GM12878 (cell line): ENCODE measurements at regions not wholly inside any gene's neighbourhood (a gene's known extent, or its start where the extent isn't known, plus 50 kb on each side); places are given as distances from the start of the nearest gene placed in this dataset.

Experiments
- ATAC-seq: fragments of 200-7000 bp; cut with Tn5 transposase; 3 replicates; pipeline ENCODE4 v1.9.1; 2020; ENCODE audit warnings: mild to moderate bottlenecking, moderate library complexity
- BruUV-seq: library from RNA; stranded (reverse); fragments of 400-500 nt; replicated peaks from 2 replicates; lab custom pipeline; 2021; lab: Mats Ljungman, UMichigan
- CTCF ChIA-PET: fragments of 300-600 bp; sonication (Branson Sonifier 250); formaldehyde crosslinking; extraction: SDS; loops from one replicate; lab custom pipeline; 2021; ENCODE audit warnings: inconsistent platforms; lab: Yijun Ruan, JAX
- POLR2A ChIA-PET: fragments of 350-600 bp; formaldehyde crosslinking; extraction: SDS; loops from one replicate; lab custom pipeline; 2021; ENCODE audit warnings: inconsistent platforms; lab: Charles Lee
- RAD21 ChIA-PET: fragments of 300-600 bp; sonication (Branson Sonifier 250); formaldehyde crosslinking; loops from one replicate; lab custom pipeline; 2023; ENCODE audit warnings: antibody characterized with exemption; ENCODE audit not compliant: unreplicated experiment; lab: Charles Lee
- SMC1A ChIA-PET: fragments of 300-600 bp; sonication (Branson Sonifier 250); formaldehyde crosslinking; loops from one replicate; lab custom pipeline; 2023; ENCODE audit not compliant: unreplicated experiment, uncharacterized antibody; lab: Charles Lee
- DNase-seq: peaks from one replicate; pipeline ENCODE4 v3.0.0-alpha.2; 2011; ENCODE audit warnings: low read depth, low spot score
- FAIRE-seq: peaks from 3 replicates; lab custom pipeline; 2011; peaks lifted over from hg19 to GRCh38; lab: Jason Lieb, UNC
- H2AFZ ChIP-seq: 2 replicates; pipeline ENCODE4 v1.6.0; 2011; ENCODE audit warnings: low read depth, low read length, control low read depth; ENCODE audit not compliant: control insufficient read depth
- H3K27ac ChIP-seq: 2 replicates; pipeline ENCODE4 v1.5.1; 2011; ENCODE audit warnings: control low read depth; ENCODE audit not compliant: control insufficient read depth, insufficient read depth
- H3K27me3 ChIP-seq, 2 experiments: replicated peaks in 1 of 2; 2 replicates each; pipeline versions ENCODE4 v1.6.0 to v1.6.1; 2011; ENCODE audit warnings: low read length in 1 of 2; ENCODE audit not compliant: control insufficient read depth in 2 of 2, insufficient read depth in 2 of 2
- H3K36me3 ChIP-seq, 2 experiments: 2 replicates each; pipeline ENCODE4 v1.5.1; 2011; ENCODE audit warnings: low read length in 1 of 2; ENCODE audit not compliant: control insufficient read depth in 2 of 2, insufficient read depth in 2 of 2
- H3K4me1 ChIP-seq: 2 replicates; pipeline ENCODE4 v1.6.1; 2011; ENCODE audit warnings: mild to moderate bottlenecking, low read length, moderate library complexity, mixed read lengths; ENCODE audit not compliant: control insufficient read depth, insufficient read depth
- H3K4me2 ChIP-seq: 2 replicates; pipeline ENCODE4 v1.6.0; 2011; ENCODE audit warnings: control low read depth; ENCODE audit not compliant: control insufficient read depth, insufficient read depth
- H3K4me3 ChIP-seq: fragments of 200-600 bp; sonication (generic); 2 replicates; pipeline ENCODE4 v1.5.1; 2016
- H3K79me2 ChIP-seq: 2 replicates; pipeline ENCODE4 v1.6.0; 2011; ENCODE audit warnings: low read length; ENCODE audit not compliant: control insufficient read depth, insufficient read depth
- H3K9ac ChIP-seq: 2 replicates; pipeline ENCODE4 v1.8.0; 2011; ENCODE audit warnings: low read length, control low read depth, mixed read lengths; ENCODE audit not compliant: control insufficient read depth, insufficient read depth
- H3K9me3 ChIP-seq: replicated peaks from 3 replicates; pipeline ENCODE4 v1.5.1; 2011; ENCODE audit warnings: mild to moderate bottlenecking, low read length; ENCODE audit not compliant: control insufficient read depth, insufficient read depth
- H4K20me1 ChIP-seq: 2 replicates; pipeline ENCODE4 v1.6.0; 2011; ENCODE audit not compliant: control insufficient read depth, insufficient read depth
- CEBPZ ChIP-seq: fragments of 150-350 bp; IDR thresholded peaks from 2 replicates; pipeline ENCODE4 v1.6.1; 2016; ENCODE audit warnings: low read depth, low read length
- CHD2 ChIP-seq: IDR thresholded peaks from 2 replicates; pipeline ENCODE4 v1.6.1; 2011; ENCODE audit warnings: low read depth, low read length, improper control_type of control experiment, borderline replicate concordance
- GABPA ChIP-seq: IDR thresholded peaks from 2 replicates; pipeline ENCODE4 v1.6.1; 2014; ENCODE audit warnings: antibody characterized with exemption, low read depth, mild to moderate bottlenecking, inconsistent platforms
- HSF1 ChIP-seq: fragments of 150-350 bp; IDR thresholded peaks from 2 replicates; pipeline ENCODE4 v1.6.1; 2014; ENCODE audit warnings: mild to moderate bottlenecking, low read depth, low read length
- IKZF1 ChIP-seq: fragments of 450-650 bp; conservative IDR thresholded peaks from 2 replicates; pipeline ENCODE4 v1.6.1; 2017; ENCODE audit warnings: antibody characterized with exemption, mild to moderate bottlenecking
- IRF3 ChIP-seq: fragments of 450-650 bp; IDR thresholded peaks from 2 replicates; pipeline ENCODE4 v1.6.1; 2014; ENCODE audit warnings: mild to moderate bottlenecking
- JUNB ChIP-seq: IDR thresholded peaks from 2 replicates; pipeline ENCODE4 v1.6.1; 2016; ENCODE audit warnings: antibody characterized with exemption, mild to moderate bottlenecking
- KLF5 ChIP-seq: fragments of 450-650 bp; IDR thresholded peaks from 2 replicates; pipeline ENCODE4 v1.6.1; 2014; ENCODE audit warnings: mild to moderate bottlenecking; ENCODE audit not compliant: partially characterized antibody
- NFYB ChIP-seq: IDR thresholded peaks from 2 replicates; pipeline ENCODE4 v1.6.1; 2011; ENCODE audit warnings: low read depth, mild to moderate bottlenecking, low read length, improper control_type of control experiment, moderate library complexity; ENCODE audit not compliant: insufficient read depth
- NR2C1 ChIP-seq: fragments of 450-650 bp; IDR thresholded peaks from 2 replicates; pipeline ENCODE4 v1.6.1; 2017; ENCODE audit warnings: antibody characterized with exemption, mild to moderate bottlenecking, moderate library complexity
- PKNOX1 ChIP-seq: fragments of 450-650 bp; IDR thresholded peaks from 2 replicates; pipeline ENCODE4 v1.6.1; 2016; ENCODE audit warnings: mild to moderate bottlenecking
- PML ChIP-seq: IDR thresholded peaks from 2 replicates; pipeline ENCODE4 v1.6.1; 2012; ENCODE audit warnings: low read length, inconsistent platforms
- RELB ChIP-seq: fragments of 450-650 bp; IDR thresholded peaks from 2 replicates; pipeline ENCODE4 v1.6.1; 2017; ENCODE audit warnings: low read depth, mild to moderate bottlenecking, moderate library complexity
- SUZ12 ChIP-seq: fragments of 200-600 bp; sonication (generic); IDR thresholded peaks from one replicate; pipeline ENCODE4 v1.6.1; 2018; ENCODE audit warnings: antibody characterized with exemption, mild to moderate bottlenecking; ENCODE audit not compliant: unreplicated experiment
- WRNIP1 ChIP-seq: IDR thresholded peaks from 2 replicates; pipeline ENCODE4 v1.6.1; 2011; ENCODE audit warnings: low read depth, low read length, improper control_type of control experiment, borderline replicate concordance
- WGBS: methylation state at CpG from one replicate; pipeline ENCODE4 v1.1.6; 2016; ENCODE audit warnings: low lambda C conversion rate; ENCODE audit not compliant: insufficient replicate concordance, insufficient coverage; ENCODE audit errors: missing lambda C conversion rate; 5-methylcytosine and 5-hydroxymethylcytosine counted together
- in situ Hi-C: fragments of 300-500 bp; cut with MboI; formaldehyde crosslinking; loops from 9 replicates; pipeline ENCODE4 v1.14.3; 2018; ENCODE audit warnings: mixed read lengths
- intact Hi-C: fragments of 100-400 bp; cut with micrococcal nuclease; formaldehyde crosslinking; loops from one replicate; pipeline ENCODE4 v1.14.2; 2022; ENCODE audit not compliant: unreplicated experiment

GRCh38 chr6:163648868-163649267 is 234.3 kb downstream of the QKI start:
- no peak overlapping the region for H3K9ac ChIP-seq
- ChIA-PET CTCF (no interaction called here), SMC1A (no interaction called here), POLR2A (no interaction called here), RAD21 (interaction anchor here (0.6 kb wide), 1 partner anchor 209 kb away, joined by 4 read pairs; no protein-coding TSS in a partner anchor)
- H2AFZ ChIP-seq: no peak overlapping the region
- H3K9me3 ChIP-seq: no peaks in the 10 kb centered on the region
- no TSS peak for BruUV-seq
- WGBS: 62% methylated on average over 8 of the region's 8 CpGs
- DNase-seq (no peak), ATAC-seq (no peak), FAIRE-seq (no peak)
- H3K27ac ChIP-seq: no peak overlapping the region
- H3K79me2 ChIP-seq: no peaks in the 10 kb centered on the region
- no peak overlapping the region for H3K4me3 ChIP-seq
- H3K4me1 ChIP-seq: no peaks in the 10 kb centered on the region; the same call in 1 of the 2 replicates
- in situ Hi-C loops: no loop called here
- no peak overlapping the region for H3K4me2 ChIP-seq
- H3K36me3 ChIP-seq: no peaks in the 10 kb centered on the region
- intact Hi-C loops: no loop called here
- H3K27me3 ChIP-seq: peaks cover 0 to 3% of the 10 kb centered on the region in 2 experiments; a peak in 1 of 4 replicates
- no peaks in the 10 kb centered on the region for H4K20me1 ChIP-seq
- TF ChIP-seq WRNIP1 (no peak), SUZ12 (no peak), JUNB (no peak), RELB (no peak), NR2C1 (no peak), IKZF1 (no peak), KLF5 (no peak), GABPA (no peak), PML (no peak), PKNOX1 (no peak), HSF1 (no peak), CHD2 (no peak), CEBPZ (no peak), NFYB (no peak), IRF3 (no peak)
